ELR (cell line): ENCODE measurements at regions not wholly inside any gene's neighbourhood (a gene's known extent, or its start where the extent isn't known, plus 50 kb on each side); places are given as distances from the start of the nearest gene placed in this dataset.

ENCODE experiments used
- DNase-seq: peaks from one replicate; pipeline ENCODE4 v3.0.0-alpha.2; 2015; ENCODE audit warnings: low read depth

DNA sequence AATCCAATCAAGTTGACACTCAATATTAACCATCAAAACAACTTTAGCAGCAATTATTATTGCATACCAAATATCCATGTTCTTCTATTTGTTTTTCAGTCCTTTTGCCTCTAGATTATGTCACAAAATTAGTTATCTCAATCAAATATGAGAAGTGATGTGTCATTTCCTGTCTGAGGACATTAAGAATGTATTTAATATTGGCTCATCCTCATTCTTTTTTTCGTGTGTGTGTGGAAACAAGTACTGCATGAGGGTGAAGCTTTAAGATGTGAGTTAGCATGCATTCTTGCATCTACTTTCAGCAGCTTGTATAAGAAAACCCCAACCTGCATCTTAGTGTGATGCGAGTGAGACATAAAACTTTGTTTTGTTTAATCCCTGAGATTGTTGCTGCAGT is 301.4 kb downstream of the GRIA2 start:
- DNase-seq: peak; percentile 28

DNA sequence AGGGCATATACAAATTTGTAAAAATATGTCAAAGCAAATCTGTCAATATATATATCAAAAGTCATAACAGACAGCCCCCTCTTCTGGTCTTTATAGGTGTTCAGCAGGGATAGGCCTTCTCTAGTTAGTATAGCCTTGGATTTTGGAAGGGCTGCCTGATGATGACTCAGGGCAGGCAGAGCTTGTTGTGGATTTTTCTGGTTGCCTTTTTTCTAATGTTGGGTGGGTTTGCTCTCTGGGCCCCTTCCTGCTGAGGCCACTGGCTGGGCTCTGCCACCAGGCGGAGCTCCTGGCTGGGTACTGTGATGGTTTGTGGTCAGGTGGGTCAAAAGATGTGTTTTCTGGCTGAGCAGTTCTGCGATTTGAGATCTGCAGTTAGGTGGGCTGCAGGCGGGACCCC is 294.2 kb downstream of the GRIA2 start:
- peak; percentile 24 for DNase-seq

DNA sequence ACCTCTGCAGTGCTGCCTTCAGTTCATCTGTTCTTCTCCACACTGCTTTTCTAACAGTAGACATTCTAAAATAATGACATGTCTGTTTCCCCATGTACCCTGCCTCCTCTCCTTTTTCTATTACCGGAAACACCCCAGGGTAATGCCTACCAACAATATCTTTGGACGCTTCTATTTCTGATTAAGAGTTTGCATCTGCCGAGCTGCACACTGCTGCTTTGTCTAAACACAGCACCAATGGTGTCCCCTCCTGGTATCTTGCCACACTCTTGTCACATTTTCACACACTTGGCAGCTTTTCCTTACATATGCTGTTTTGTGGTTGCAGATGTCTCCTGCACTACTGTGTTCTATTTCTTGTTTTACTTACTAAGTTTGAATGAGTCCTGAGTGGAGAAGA is 288.8 kb downstream of the GRIA2 start:
- no peak for DNase-seq

DNA sequence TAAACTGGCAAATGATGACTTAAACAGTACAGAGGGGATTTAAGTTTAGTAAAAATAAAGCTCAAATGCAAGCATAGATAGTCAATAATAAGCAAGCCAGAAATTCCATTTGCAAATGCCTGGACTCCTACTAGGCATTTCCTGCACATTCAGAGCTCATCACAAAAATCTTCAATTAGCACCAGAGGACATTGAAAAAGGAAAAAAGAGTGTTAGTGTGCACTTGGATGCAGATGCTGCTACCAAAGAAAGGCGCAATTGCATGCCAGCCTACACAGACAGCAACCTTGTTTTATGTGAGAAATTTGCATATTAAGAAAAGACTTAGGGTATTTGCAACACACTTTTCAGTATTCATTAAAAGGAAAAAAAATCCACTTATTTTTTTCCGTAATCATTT is 282.1 kb downstream of the GRIA2 start:
- DNase-seq: no peak

DNA sequence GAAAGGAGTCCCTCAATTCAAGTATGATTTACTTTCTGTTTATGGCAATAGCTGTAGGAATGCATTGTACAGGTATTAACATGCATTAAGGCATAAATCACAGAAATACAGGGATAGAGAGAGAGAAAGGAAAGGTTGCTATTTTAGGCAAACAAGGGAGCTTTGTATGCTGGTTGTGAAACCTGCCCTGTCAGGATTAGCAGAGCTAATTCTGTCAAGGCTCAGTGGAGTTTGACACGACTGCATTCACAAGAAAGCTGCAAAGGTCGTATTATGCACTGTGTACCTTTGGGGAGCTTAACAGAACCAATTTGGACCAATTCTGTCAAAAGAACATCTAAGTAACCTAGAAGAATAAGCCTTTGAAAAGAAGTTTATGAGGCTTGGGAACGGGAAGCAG is 239.3 kb downstream of the GRIA2 start:
- no peak for DNase-seq

DNA sequence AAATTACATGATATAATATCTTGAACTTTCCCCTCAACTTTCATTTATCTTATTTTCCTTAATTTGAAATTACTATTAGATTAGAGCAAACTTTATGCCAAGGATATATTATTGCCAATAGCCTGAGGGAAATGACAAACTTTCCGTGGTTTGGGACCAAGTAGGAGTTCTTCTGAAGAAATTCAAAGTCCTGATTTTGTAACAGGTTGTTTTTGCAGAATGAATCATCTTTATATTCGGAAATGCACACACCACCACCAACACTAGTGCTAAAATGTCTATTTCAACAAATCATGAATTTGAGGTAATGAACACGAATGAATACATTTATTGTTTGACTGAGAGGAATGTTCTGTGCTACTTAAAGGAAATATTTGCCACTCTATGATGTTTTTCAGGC is 226.7 kb downstream of the GRIA2 start:
- peak; percentile 31 for DNase-seq

DNA sequence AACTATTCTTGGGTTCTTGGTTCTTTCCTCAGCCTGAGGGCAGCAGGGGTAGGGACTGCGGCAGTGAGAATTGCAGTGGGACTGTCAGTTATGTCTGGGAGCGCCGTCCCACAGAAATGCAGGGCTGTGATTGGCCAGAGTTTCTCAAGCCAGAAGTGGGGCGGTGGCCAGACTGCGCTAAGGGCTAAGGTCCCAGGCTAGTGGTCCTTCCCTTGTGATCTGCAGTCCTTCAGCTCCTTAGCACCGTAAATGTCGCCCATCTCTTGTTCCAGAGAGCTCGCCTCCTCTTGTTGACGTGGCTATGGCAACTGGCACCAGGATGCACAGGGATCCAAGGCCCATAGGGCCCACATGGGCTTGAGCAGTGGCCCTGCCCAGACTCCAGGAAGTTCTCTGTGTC is 223.5 kb downstream of the GRIA2 start:
- DNase-seq: no peak

DNA sequence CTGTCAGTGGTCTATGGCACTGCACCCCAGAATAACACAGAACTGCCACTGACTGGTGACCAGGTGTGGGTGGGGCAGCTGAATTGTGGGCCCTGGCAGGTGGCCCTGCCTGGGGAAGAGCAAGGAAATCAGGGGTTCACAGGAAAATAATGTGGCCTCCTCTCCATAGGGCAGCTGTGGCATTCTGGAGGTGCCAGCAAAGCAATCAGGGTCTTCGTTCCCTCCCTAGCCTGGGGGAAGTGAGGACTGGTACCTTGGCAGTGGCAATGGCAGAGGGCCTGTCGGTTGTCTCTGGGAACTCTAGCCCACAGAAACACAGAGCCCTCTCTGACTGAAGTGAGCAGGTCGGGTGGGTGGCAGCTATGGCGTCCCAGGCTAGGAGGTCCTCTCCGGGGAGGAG is 223.0 kb downstream of the GRIA2 start:
- no peak for DNase-seq

DNA sequence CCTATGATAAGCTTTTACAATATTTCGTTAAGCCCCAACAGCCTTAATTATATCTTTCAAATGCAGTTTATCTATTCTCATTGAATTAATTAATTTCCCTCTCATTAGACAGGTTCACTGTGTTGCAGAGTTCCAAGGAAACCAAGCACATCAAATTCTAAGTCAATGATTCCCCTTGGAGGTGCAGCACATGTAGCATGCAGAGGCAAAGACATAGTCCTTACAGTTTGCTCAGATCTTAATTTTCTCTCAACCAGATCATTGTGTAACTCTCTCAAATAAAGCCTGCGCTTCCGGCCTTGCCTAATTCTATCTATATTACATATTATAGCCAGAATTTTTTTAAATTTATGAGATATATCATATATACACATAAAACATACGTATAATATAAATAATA is 205.4 kb downstream of the GRIA2 start:
- no peak for DNase-seq

DNA sequence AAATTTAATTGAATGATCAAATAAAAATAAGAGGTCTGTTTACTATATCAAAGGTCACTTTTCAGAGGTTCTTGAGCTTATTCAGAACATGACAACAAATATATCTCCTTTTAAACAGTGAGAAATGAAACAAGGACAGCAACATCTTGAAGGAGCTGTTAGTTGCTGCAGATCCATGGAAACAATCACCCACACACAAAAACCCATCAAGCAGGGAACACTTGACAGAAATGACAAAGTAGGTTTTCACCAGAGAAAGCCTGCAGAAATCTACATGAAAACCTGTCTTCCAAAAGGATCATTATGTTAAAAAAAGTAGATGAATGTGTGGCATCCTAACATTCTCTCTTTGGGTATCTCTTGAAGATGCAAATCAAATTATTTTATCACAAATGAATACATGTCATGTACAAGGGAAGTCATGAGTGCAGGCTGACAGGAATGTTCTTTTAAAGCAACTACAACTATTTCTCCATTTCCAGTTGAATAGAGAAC is 203.0 kb downstream of the GRIA2 start:
- DNase-seq: no peak

DNA sequence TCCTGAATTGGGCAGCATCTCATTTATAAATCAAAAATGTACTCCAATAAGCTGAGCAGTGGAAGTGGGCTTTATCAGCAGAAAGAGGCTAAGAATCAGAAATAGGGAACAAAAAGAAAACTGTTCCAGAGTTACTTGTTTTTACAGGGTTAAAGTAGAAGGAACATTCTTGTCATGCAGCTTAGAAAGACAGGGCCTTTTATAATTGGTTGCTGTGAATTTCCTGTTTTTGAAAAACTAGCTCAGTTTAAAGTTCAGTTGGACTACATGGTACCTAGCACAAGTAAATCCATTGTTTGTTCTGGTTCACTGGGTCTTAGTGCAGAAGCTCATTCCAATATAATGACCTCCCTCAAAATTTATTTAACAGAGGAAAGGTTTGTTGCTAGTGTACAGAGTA is 200.8 kb downstream of the GRIA2 start:
- no peak for DNase-seq
